ENCODE measurements at regions not wholly inside any gene's neighbourhood (a gene's known extent, or its start where the extent isn't known, plus 50 kb on each side); places are given as distances from the start of the nearest gene placed in this dataset.

- H3K4me1 ChIP-seq (ENCODE audit: control insufficient read depth, extremely low read depth, insufficient read depth, low read length): no peaks in the 10 kb centered on the region
- no peaks in the 10 kb centered on the region for H4K20me1 ChIP-seq (ENCODE audit: control insufficient read depth, extremely low read depth, insufficient read depth, low read length)
- H3K4me2 ChIP-seq (ENCODE audit: extremely low read depth, insufficient read depth, low read length): no peak overlapping the region
- H3K9me3 ChIP-seq (ENCODE audit: control insufficient read depth, insufficient read depth, low read depth, low read length): no peaks in the 10 kb centered on the region
- H3K4me3 ChIP-seq (replicated peaks in 1 of 4; ENCODE audit: control extremely low read depth in 1 of 4, insufficient read depth in 1 of 4, low read depth in 3 of 4, low read length in 4 of 4): no peak overlapping the region
- H2AFZ ChIP-seq (ENCODE audit: low read length): no peak overlapping the region
- H3K27ac ChIP-seq (ENCODE audit: insufficient read depth, low read length): no peak overlapping the region
- no peak overlapping the region for H3K9ac ChIP-seq (ENCODE audit: insufficient read depth, low read length)
- DNase-seq (ENCODE audit: low read depth in 2 of 2): no peak
- TF ChIP-seq EZH2 (IDR thresholded peaks at IDR 0.05; ENCODE audit: low read length, missing control alignments) (no peak), CTCF (conservative IDR thresholded peaks at IDR 0.05 in 1 of 2, IDR thresholded peaks at IDR 0.05 in 1 of 2; ENCODE audit: low read depth in 1 of 2, low read length in 2 of 2) (no peak)
- H3K36me3 ChIP-seq (ENCODE audit: control insufficient read depth, insufficient read depth, low read length): no peaks in the 10 kb centered on the region
- no peaks in the 10 kb centered on the region for H3K27me3 ChIP-seq (ENCODE audit: control insufficient read depth, insufficient read depth, low read length)
- no peaks in the 10 kb centered on the region for H3K79me2 ChIP-seq (ENCODE audit: control insufficient read depth, insufficient read depth, low read length)
These were observed 189.6 kb downstream of the MZT1 start for GRCh38 chr13:72537782-72538181.

GRCh38 chr13:72537395-72537780 lies 190.0 kb downstream of the MZT1 start:
- H3K9ac ChIP-seq (ENCODE audit: insufficient read depth, low read length): no peak overlapping the region
- H3K36me3 ChIP-seq (ENCODE audit: control insufficient read depth, insufficient read depth, low read length): no peaks in the 10 kb centered on the region
- H2AFZ ChIP-seq (ENCODE audit: low read length): no peak overlapping the region
- no peaks in the 10 kb centered on the region for H3K9me3 ChIP-seq (ENCODE audit: control insufficient read depth, insufficient read depth, low read depth, low read length)
- H3K4me1 ChIP-seq (ENCODE audit: control insufficient read depth, extremely low read depth, insufficient read depth, low read length): no peaks in the 10 kb centered on the region
- H4K20me1 ChIP-seq (ENCODE audit: control insufficient read depth, extremely low read depth, insufficient read depth, low read length): no peaks in the 10 kb centered on the region
- DNase-seq (ENCODE audit: low read depth in 2 of 2): peak in 1 of 2 donors; percentile 7
- H3K27ac ChIP-seq (ENCODE audit: insufficient read depth, low read length): no peak overlapping the region
- TF ChIP-seq EZH2 (IDR thresholded peaks at IDR 0.05; ENCODE audit: low read length, missing control alignments): no peak
- no peak for TF ChIP-seq CTCF (conservative IDR thresholded peaks at IDR 0.05 in 1 of 2, IDR thresholded peaks at IDR 0.05 in 1 of 2; ENCODE audit: low read depth in 1 of 2, low read length in 2 of 2)
- H3K27me3 ChIP-seq (ENCODE audit: control insufficient read depth, insufficient read depth, low read length): no peaks in the 10 kb centered on the region
- H3K79me2 ChIP-seq (ENCODE audit: control insufficient read depth, insufficient read depth, low read length): no peaks in the 10 kb centered on the region
- no peak overlapping the region for H3K4me2 ChIP-seq (ENCODE audit: extremely low read depth, insufficient read depth, low read length)
- peak overlapping the region in 1 of 4 experiments; percentile 47 for H3K4me3 ChIP-seq (replicated peaks in 1 of 4; ENCODE audit: control extremely low read depth in 1 of 4, insufficient read depth in 1 of 4, low read depth in 3 of 4, low read length in 4 of 4)

- peak; percentile 28 to 36 for DNase-seq (ENCODE audit: low read depth in 2 of 2)
- Histone ChIP-seq H3K27me3 (ENCODE audit: control insufficient read depth, insufficient read depth, low read length) (no peaks in the 10 kb centered on the region), H3K4me3 (replicated peaks in 1 of 4; ENCODE audit: control extremely low read depth in 1 of 4, insufficient read depth in 1 of 4, low read depth in 3 of 4, low read length in 4 of 4) (peak overlapping the region in 2 of 4 experiments; percentile 9 to 47), H3K9ac (ENCODE audit: insufficient read depth, low read length) (no peak overlapping the region), H3K4me2 (ENCODE audit: extremely low read depth, insufficient read depth, low read length) (no peak overlapping the region), H3K79me2 (ENCODE audit: control insufficient read depth, insufficient read depth, low read length) (no peaks in the 10 kb centered on the region), H4K20me1 (ENCODE audit: control insufficient read depth, extremely low read depth, insufficient read depth, low read length) (no peaks in the 10 kb centered on the region), H2AFZ (ENCODE audit: low read length) (no peak overlapping the region), H3K4me1 (ENCODE audit: control insufficient read depth, extremely low read depth, insufficient read depth, low read length) (no peaks in the 10 kb centered on the region), H3K27ac (ENCODE audit: insufficient read depth, low read length) (no peak overlapping the region), H3K36me3 (ENCODE audit: control insufficient read depth, insufficient read depth, low read length) (no peaks in the 10 kb centered on the region), H3K9me3 (ENCODE audit: control insufficient read depth, insufficient read depth, low read depth, low read length) (no peaks in the 10 kb centered on the region)
- TF ChIP-seq EZH2 (IDR thresholded peaks at IDR 0.05; ENCODE audit: low read length, missing control alignments) (no peak), CTCF (conservative IDR thresholded peaks at IDR 0.05 in 1 of 2, IDR thresholded peaks at IDR 0.05 in 1 of 2; ENCODE audit: low read depth in 1 of 2, low read length in 2 of 2) (no peak)
These were observed 190.6 kb downstream of the MZT1 start for GRCh38 chr13:72536714-72537394.

Measured in fibroblast of lung (primary cell).